WTC11 (cell line): ENCODE measurements at regions not wholly inside any gene's neighbourhood (a gene's known extent, or its start where the extent isn't known, plus 50 kb on each side); places are given as distances from the start of the nearest gene placed in this dataset.

Source experiments
- ATF1 ChIP-seq: sonication (generic); formaldehyde crosslinking; IDR thresholded peaks from 2 replicates; pipeline ENCODE4 v1.8.1; 2023; ENCODE audit warnings: mild to moderate bottlenecking, moderate library complexity, missing genetic modification reagents
- CDX4 ChIP-seq: fragments of 250-450 bp; sonication (Bioruptor Pico); IDR thresholded peaks from 2 replicates; pipeline ENCODE4 v1.9.0; 2021; ENCODE audit warnings: moderate library complexity, mild to moderate bottlenecking, inconsistent platforms, borderline replicate concordance
- CTCF ChIP-seq: fragments of 200-600 bp; IDR thresholded peaks from 2 replicates; pipeline ENCODE4 v1.8.0; 2022; ENCODE audit warnings: antibody characterized with exemption
- IRF2 ChIP-seq: sonication (generic); formaldehyde crosslinking; IDR thresholded peaks from 2 replicates; pipeline ENCODE4 v1.8.0; 2022; ENCODE audit warnings: low read depth, missing genetic modification reagents, borderline replicate concordance
- JAZF1 ChIP-seq: fragments of 250-450 bp; sonication (Bioruptor Pico); IDR thresholded peaks from 2 replicates; pipeline ENCODE4 v1.9.0; 2021; ENCODE audit warnings: moderate library complexity, mild to moderate bottlenecking, inconsistent platforms
- ZNF263 ChIP-seq: sonication (generic); formaldehyde crosslinking; IDR thresholded peaks from 2 replicates; pipeline ENCODE4 v1.8.1; 2022; ENCODE audit warnings: low read depth, mild to moderate bottlenecking, moderate library complexity, missing genetic modification reagents
- TF ChIP-seq, protein P1 (sequence below): sonication (generic); formaldehyde crosslinking; conservative IDR thresholded peaks from 2 replicates; pipeline ENCODE4 v1.8.1; 2023; ENCODE audit warnings: mild to moderate bottlenecking, low read depth, missing genetic modification reagents, moderate library complexity

GRCh38 chr4:135732448-135732847 lies 1530.9 kb upstream of the PABPC4L start:
- TF ChIP-seq IRF2 (no peak), CTCF (no peak), ATF1 (CRISPR knock-in tag) (no peak), JAZF1 (CRISPR knock-in tag) (no peak), ZNF263 (CRISPR knock-in tag) (no peak), CDX4 (CRISPR knock-in tag) (no peak)
- TF ChIP-seq, protein P1, sequence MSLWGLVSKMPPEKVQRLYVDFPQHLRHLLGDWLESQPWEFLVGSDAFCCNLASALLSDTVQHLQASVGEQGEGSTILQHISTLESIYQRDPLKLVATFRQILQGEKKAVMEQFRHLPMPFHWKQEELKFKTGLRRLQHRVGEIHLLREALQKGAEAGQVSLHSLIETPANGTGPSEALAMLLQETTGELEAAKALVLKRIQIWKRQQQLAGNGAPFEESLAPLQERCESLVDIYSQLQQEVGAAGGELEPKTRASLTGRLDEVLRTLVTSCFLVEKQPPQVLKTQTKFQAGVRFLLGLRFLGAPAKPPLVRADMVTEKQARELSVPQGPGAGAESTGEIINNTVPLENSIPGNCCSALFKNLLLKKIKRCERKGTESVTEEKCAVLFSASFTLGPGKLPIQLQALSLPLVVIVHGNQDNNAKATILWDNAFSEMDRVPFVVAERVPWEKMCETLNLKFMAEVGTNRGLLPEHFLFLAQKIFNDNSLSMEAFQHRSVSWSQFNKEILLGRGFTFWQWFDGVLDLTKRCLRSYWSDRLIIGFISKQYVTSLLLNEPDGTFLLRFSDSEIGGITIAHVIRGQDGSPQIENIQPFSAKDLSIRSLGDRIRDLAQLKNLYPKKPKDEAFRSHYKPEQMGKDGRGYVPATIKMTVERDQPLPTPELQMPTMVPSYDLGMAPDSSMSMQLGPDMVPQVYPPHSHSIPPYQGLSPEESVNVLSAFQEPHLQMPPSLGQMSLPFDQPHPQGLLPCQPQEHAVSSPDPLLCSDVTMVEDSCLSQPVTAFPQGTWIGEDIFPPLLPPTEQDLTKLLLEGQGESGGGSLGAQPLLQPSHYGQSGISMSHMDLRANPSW: no peak
